ENCODE measurements at regions not wholly inside any gene's neighbourhood (a gene's known extent, or its start where the extent isn't known, plus 50 kb on each side); places are given as distances from the start of the nearest gene placed in this dataset.

DNA sequence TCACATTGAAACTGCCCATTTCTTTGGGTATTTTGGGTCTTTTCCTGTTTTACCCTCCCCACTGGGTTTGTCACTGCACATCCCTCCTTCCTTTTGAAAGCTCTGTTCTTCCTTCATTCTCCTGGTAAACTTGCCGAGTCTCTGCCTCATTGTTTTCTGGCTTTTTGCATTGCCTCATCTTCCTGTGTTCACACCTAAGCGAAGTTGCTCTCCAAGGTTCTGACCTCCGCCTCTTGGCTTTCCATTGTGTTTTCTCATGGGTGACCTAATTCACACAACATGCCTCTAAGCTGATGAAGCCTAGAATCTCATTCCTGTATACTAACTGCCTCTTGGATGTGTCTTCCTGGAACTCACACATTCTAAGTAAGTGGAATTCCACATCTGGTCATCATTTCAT is 1096.1 kb upstream of the EEF2KMT start:
- no peaks in the 10 kb centered on the region for H3K36me3 ChIP-seq (ENCODE audit: control insufficient read depth in 2 of 2, extremely low read depth in 1 of 2, insufficient read depth in 2 of 2, low read length in 2 of 2)
- BruUV-seq (replicated peaks) = no TSS peak
- H3K27ac ChIP-seq (ENCODE audit: insufficient read depth, low read depth, low read length) = no peak overlapping the region
- no peak overlapping the region for H3K4me3 ChIP-seq (replicated peaks in 1 of 3; ENCODE audit: insufficient read depth in 1 of 3, low read depth in 1 of 3, low read length in 3 of 3)
- no peaks in the 10 kb centered on the region for H3K27me3 ChIP-seq (ENCODE audit: control insufficient read depth in 2 of 2, insufficient read depth in 2 of 2, low read length in 2 of 2)
- dilution Hi-C loops (cut with MboI; ENCODE audit: extremely low pct_ligation_motif_present, low sequenced_read_pairs) = no loop called here
- ChIA-PET CTCF (no interaction called here), POLR2A (no interaction called here)
- no peak for TF ChIP-seq POLR2A (IDR thresholded peaks at IDR 0.05; ENCODE audit: low read depth, low read length)
- TF ChIP-seq GATA2 (IDR thresholded peaks at IDR 0.05; ENCODE audit: insufficient read depth, insufficient read length, low read depth, low read length) = no peak
- no peak for TF ChIP-seq MAX (IDR thresholded peaks at IDR 0.05; ENCODE audit: insufficient read depth, insufficient read length)
- DNase-seq (ENCODE audit: low read depth, low spot score) (no peak), FAIRE-seq (no peak)
- H2AFZ ChIP-seq (ENCODE audit: low read depth, low read length) = no peak overlapping the region
- H3K9ac ChIP-seq (replicated peaks; ENCODE audit: extremely low read depth, insufficient read depth, low read length) = no peak overlapping the region
- no peak overlapping the region for H3K4me2 ChIP-seq (ENCODE audit: insufficient read depth, low read length)
- intact Hi-C loops (cut with micrococcal nuclease) = no loop called here
- no peaks in the 10 kb centered on the region for H3K79me2 ChIP-seq (ENCODE audit: control insufficient read depth, insufficient read depth, low read length)
- H3K9me1 ChIP-seq (replicated peaks; ENCODE audit: control insufficient read depth, extremely low read depth, insufficient read depth, low read length) = no peaks in the 10 kb centered on the region
- H3K4me1 ChIP-seq (ENCODE audit: control insufficient read depth, extremely low read depth, insufficient read depth, low read length) = no peaks in the 10 kb centered on the region
- H3K9me3 ChIP-seq (replicated peaks; ENCODE audit: control insufficient read depth, insufficient read depth, low read length) = peaks cover 5% of the 10 kb centered on the region
- no peaks in the 10 kb centered on the region for H4K20me1 ChIP-seq (replicated peaks; ENCODE audit: control insufficient read depth, extremely low read depth, insufficient read depth, low read length)

DNA sequence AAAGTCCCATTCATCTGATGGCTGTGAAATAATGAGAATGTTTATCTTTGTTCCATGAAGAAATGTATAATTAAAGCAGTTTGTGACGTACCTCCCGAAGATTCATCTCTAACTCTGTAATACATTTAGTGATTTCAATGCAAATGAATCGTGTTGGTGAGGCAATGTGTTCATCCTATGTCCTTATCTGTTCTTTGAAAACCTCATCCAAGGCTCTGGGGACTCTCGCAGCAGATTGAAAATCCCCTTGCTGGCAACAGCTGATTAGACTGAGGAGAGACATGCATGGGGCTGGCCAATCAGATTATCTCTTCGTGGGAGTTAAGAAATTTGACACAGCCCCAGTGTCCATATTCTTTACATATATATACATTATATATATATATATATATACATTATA is 1095.4 kb upstream of the EEF2KMT start:
- ChIA-PET POLR2A (no interaction called here), CTCF (no interaction called here)
- Histone ChIP-seq H3K4me3 (replicated peaks in 1 of 3; ENCODE audit: insufficient read depth in 1 of 3, low read depth in 1 of 3, low read length in 3 of 3) (no peak overlapping the region), H3K27me3 (ENCODE audit: control insufficient read depth in 2 of 2, insufficient read depth in 2 of 2, low read length in 2 of 2) (no peaks in the 10 kb centered on the region), H3K9ac (replicated peaks; ENCODE audit: extremely low read depth, insufficient read depth, low read length) (no peak overlapping the region), H3K4me2 (ENCODE audit: insufficient read depth, low read length) (no peak overlapping the region), H3K9me3 (replicated peaks; ENCODE audit: control insufficient read depth, insufficient read depth, low read length) (peaks cover 3% of the 10 kb centered on the region), H2AFZ (ENCODE audit: low read depth, low read length) (no peak overlapping the region), H3K79me2 (ENCODE audit: control insufficient read depth, insufficient read depth, low read length) (no peaks in the 10 kb centered on the region), H3K4me1 (ENCODE audit: control insufficient read depth, extremely low read depth, insufficient read depth, low read length) (no peaks in the 10 kb centered on the region), H3K27ac (ENCODE audit: insufficient read depth, low read depth, low read length) (no peak overlapping the region), H4K20me1 (replicated peaks; ENCODE audit: control insufficient read depth, extremely low read depth, insufficient read depth, low read length) (no peaks in the 10 kb centered on the region), H3K9me1 (replicated peaks; ENCODE audit: control insufficient read depth, extremely low read depth, insufficient read depth, low read length) (no peaks in the 10 kb centered on the region), H3K36me3 (ENCODE audit: control insufficient read depth in 2 of 2, extremely low read depth in 1 of 2, insufficient read depth in 2 of 2, low read length in 2 of 2) (no peaks in the 10 kb centered on the region)
- BruUV-seq (replicated peaks) = no TSS peak
- TF ChIP-seq JUN (IDR thresholded peaks at IDR 0.05; ENCODE audit: borderline replicate concordance, insufficient read depth, insufficient read length, low read depth) (no peak), GATA2 (IDR thresholded peaks at IDR 0.05; ENCODE audit: insufficient read depth, insufficient read length, low read depth, low read length) (no peak), POLR2A (IDR thresholded peaks at IDR 0.05; ENCODE audit: low read depth, low read length) (no peak), CTCF (IDR thresholded peaks at IDR 0.05; ENCODE audit: extremely low read depth in 1 of 2, insufficient read depth in 1 of 2, low read depth in 1 of 2, low read length in 2 of 2) (no peak), MAX (IDR thresholded peaks at IDR 0.05; ENCODE audit: insufficient read depth, insufficient read length) (no peak), POLR2AphosphoS5 (IDR thresholded peaks at IDR 0.05; ENCODE audit: insufficient read depth, low read depth, low read length) (no peak), FOS (IDR thresholded peaks at IDR 0.05; ENCODE audit: borderline replicate concordance, insufficient read depth, low read length) (no peak), MYC (IDR thresholded peaks at IDR 0.05; ENCODE audit: low read depth, low read length) (no peak), EZH2 (IDR thresholded peaks at IDR 0.05; ENCODE audit: borderline replicate concordance, low read depth, low read length, severe bottlenecking) (no peak)
- dilution Hi-C loops (cut with MboI; ENCODE audit: extremely low pct_ligation_motif_present, low sequenced_read_pairs) (no loop called here), intact Hi-C loops (cut with micrococcal nuclease) (no loop called here)
- DNase-seq (ENCODE audit: low read depth, low spot score) (no peak), FAIRE-seq (no peak)
